ENCODE measurements at regions not wholly inside any gene's neighbourhood (a gene's known extent, or its start where the extent isn't known, plus 50 kb on each side); places are given as distances from the start of the nearest gene placed in this dataset.

- no peak for TF ChIP-seq CTCF (IDR thresholded peaks at IDR 0.05)
- TF ChIP-seq POLR2A (IDR thresholded peaks at IDR 0.05) = no peak
- TF ChIP-seq POLR2AphosphoS5 (IDR thresholded peaks at IDR 0.05) = no peak
- TF ChIP-seq EP300 (IDR thresholded peaks at IDR 0.05) = no peak
Observed at GRCh38 chr1:214934045-214934444, 148.5 kb upstream of the KCNK2 start.

All from sigmoid colon (tissue), 4 donors.